GM12892 (cell line): ENCODE measurements at regions not wholly inside any gene's neighbourhood (a gene's known extent, or its start where the extent isn't known, plus 50 kb on each side); places are given as distances from the start of the nearest gene placed in this dataset.

ENCODE experiments used
- POLR2A ChIP-seq: IDR thresholded peaks from 2 replicates; pipeline ENCODE4 v1.6.1; 2011; ENCODE audit warnings: low read depth, low read length, control low read depth
- POLR2AphosphoS5 ChIP-seq: IDR thresholded peaks from 2 replicates; pipeline ENCODE4 v1.6.1; 2011; ENCODE audit warnings: low read depth, low read length, control low read depth
- TAF1 ChIP-seq: IDR thresholded peaks from 2 replicates; pipeline ENCODE4 v1.6.1; 2011; ENCODE audit warnings: low read depth, mild to moderate bottlenecking, control low read depth, low read length, borderline replicate concordance

DNA sequence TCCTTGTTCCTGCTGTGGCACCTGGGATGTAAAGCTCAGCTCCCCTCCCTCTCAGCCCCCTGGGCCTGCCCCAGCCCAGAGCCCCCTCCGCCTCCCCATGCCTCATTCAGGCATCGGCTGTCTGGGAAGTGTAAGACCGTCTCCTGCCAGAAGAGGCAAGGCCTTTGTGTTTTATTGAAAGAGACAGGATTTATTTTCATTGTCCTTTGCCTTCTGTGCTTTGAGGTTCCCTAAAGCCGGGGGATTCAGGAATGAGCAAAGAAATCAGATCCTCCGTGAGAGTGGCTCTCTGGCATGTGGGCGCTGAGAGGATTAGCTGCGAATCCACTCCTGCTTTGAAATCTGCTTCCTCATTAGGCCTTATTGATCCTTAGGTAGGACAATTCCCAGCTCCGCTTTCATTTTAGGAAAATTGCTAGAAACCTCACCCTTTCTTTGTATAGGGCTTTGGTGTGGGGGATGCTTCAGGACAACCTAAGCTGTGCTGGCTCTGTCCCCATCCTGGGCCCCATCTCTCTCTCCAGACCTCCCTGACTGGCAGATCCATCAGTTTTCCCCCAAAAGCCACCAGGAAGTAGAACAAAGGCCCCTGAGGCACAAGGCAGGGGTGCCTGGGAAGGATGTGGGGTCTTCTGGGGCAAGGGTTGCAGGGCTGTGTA, 211.5 kb upstream of the TNRC6C start:
- TF ChIP-seq POLR2AphosphoS5 (no peak), POLR2A (no peak), TAF1 (no peak)
